Activated CD4-positive, alpha-beta memory T cell treated with anti-CD3 and anti-CD28 coated beads, Interleukin-2, amount 10 ng/mL, durations not matched to agents 7 days and 5 days (primary cell): ENCODE measurements at regions not wholly inside any gene's neighbourhood (a gene's known extent, or its start where the extent isn't known, plus 50 kb on each side); places are given as distances from the start of the nearest gene placed in this dataset.

Experiments
- CTCF ChIA-PET: fragments of 350-600 bp; sonication (Branson Sonifier 250); formaldehyde crosslinking; loops from one replicate; lab custom pipeline; 2021; ENCODE audit warnings: antibody characterized with exemption, inconsistent platforms; lab: Charles Lee
- POLR2A ChIA-PET: fragments of 350-600 bp; sonication (Branson Sonifier 250); formaldehyde crosslinking; loops from one replicate; lab custom pipeline; 2021; ENCODE audit warnings: antibody characterized with exemption; lab: Charles Lee
- DNase-seq: peaks from one replicate; pipeline ENCODE4 v3.0.0-alpha.2; 2020
- H3K27ac Mint-ChIP-seq: one replicate; pipeline ENCODE4 v1.8.0; 2021; ENCODE audit warnings: mild to moderate bottlenecking, mixed read lengths
- H3K27me3 Mint-ChIP-seq: one replicate; pipeline ENCODE4 v1.8.0; 2021; ENCODE audit warnings: mixed read lengths
- H3K36me3 Mint-ChIP-seq: one replicate; pipeline ENCODE4 v1.8.0; 2021; ENCODE audit warnings: low read depth, mixed read lengths
- H3K4me1 Mint-ChIP-seq: one replicate; pipeline ENCODE4 v1.8.0; 2021; ENCODE audit warnings: mixed read lengths
- H3K4me3 Mint-ChIP-seq: one replicate; pipeline ENCODE4 v1.8.0; 2021; ENCODE audit warnings: mild to moderate bottlenecking, mixed read lengths
- H3K9me3 Mint-ChIP-seq: one replicate; pipeline ENCODE4 v1.8.0; 2021; ENCODE audit warnings: mixed read lengths

DNA sequence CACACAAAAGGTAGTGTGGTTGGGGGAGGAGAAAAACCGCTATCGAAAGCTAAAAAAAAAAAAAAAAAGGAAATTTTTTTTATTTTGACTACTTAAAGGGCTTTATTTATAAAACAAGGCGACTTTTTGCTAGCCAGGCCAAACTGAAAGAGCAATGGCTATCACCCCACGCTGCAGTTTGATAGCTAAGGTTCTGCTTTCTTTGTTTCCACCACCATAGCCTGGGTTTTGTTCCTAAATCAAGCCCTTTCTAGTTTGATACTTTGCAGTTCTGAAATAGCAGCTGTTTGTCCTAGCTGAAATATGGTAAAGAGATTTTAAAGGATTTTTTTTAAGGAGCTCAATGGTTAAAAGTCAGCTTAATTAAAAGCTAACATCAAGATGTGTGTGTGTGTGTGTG lies 67.4 kb upstream of the ABCA12 start:
- ChIA-PET CTCF (no interaction called here), POLR2A (no interaction called here)
- Mint-ChIP-seq H3K27ac (no peak overlapping the region), H3K4me1 (no peaks in the 10 kb centered on the region), H3K4me3 (no peak overlapping the region), H3K27me3 (no peaks in the 10 kb centered on the region), H3K9me3 (peaks cover 4% of the 10 kb centered on the region), H3K36me3 (no peaks in the 10 kb centered on the region)
- DNase-seq = no peak

GRCh38 chr2:215191477-215191876 lies 53.1 kb upstream of the ABCA12 start:
- H3K4me1 Mint-ChIP-seq = no peaks in the 10 kb centered on the region
- no peak overlapping the region for H3K4me3 Mint-ChIP-seq
- no peaks in the 10 kb centered on the region for H3K27me3 Mint-ChIP-seq
- H3K27ac Mint-ChIP-seq = no peak overlapping the region
- no peaks in the 10 kb centered on the region for H3K36me3 Mint-ChIP-seq
- no peak for DNase-seq
- POLR2A ChIA-PET = no interaction called here
- CTCF ChIA-PET = no interaction called here
- no peaks in the 10 kb centered on the region for H3K9me3 Mint-ChIP-seq

- Mint-ChIP-seq H3K36me3 (no peaks in the 10 kb centered on the region), H3K27ac (no peak overlapping the region), H3K4me1 (no peaks in the 10 kb centered on the region), H3K9me3 (no peaks in the 10 kb centered on the region), H3K4me3 (no peak overlapping the region), H3K27me3 (no peaks in the 10 kb centered on the region)
- CTCF ChIA-PET = no interaction called here
- DNase-seq = no peak
- POLR2A ChIA-PET = no interaction called here
These were observed 52.2 kb upstream of the ABCA12 start for GRCh38 chr2:215190588-215190987.

- Mint-ChIP-seq H3K9me3 (no peaks in the 10 kb centered on the region), H3K4me1 (no peaks in the 10 kb centered on the region), H3K27me3 (no peaks in the 10 kb centered on the region), H3K27ac (no peak overlapping the region), H3K4me3 (no peak overlapping the region), H3K36me3 (no peaks in the 10 kb centered on the region)
- DNase-seq = no peak
- CTCF ChIA-PET = no interaction called here
- POLR2A ChIA-PET = no interaction called here
These were observed 51.0 kb upstream of the ABCA12 start for GRCh38 chr2:215189393-215189792.
